Skeletal muscle satellite cell (primary cell): ENCODE measurements at regions not wholly inside any gene's neighbourhood (a gene's known extent, or its start where the extent isn't known, plus 50 kb on each side); places are given as distances from the start of the nearest gene placed in this dataset.

Source experiments
- H3K27me3 ChIP-seq: 2 replicates; pipeline ENCODE4 v1.7.0; 2013; ENCODE audit warnings: low read length; ENCODE audit not compliant: control insufficient read depth, insufficient read depth
- H3K36me3 ChIP-seq: 2 replicates; pipeline ENCODE4 v1.7.0; 2013; ENCODE audit warnings: mild to moderate bottlenecking, control low read depth, low read length; ENCODE audit not compliant: insufficient read depth
- H3K4me1 ChIP-seq: 2 replicates; pipeline ENCODE4 v1.7.0; 2013; ENCODE audit warnings: low read length; ENCODE audit not compliant: control insufficient read depth, insufficient read depth
- H3K4me2 ChIP-seq: 2 replicates; pipeline ENCODE4 v1.7.0; 2013; ENCODE audit warnings: mild to moderate bottlenecking, low read length
- H3K4me3 ChIP-seq: 2 replicates; pipeline ENCODE4 v1.7.0; 2013; ENCODE audit warnings: low read length
- H3K9ac ChIP-seq: 2 replicates; pipeline ENCODE4 v1.7.0; 2013; ENCODE audit warnings: mild to moderate bottlenecking, low read depth, low read length, moderate library complexity
- H3K9me3 ChIP-seq: replicated peaks from 2 replicates; pipeline ENCODE4 v1.7.0; 2013; ENCODE audit warnings: mild to moderate bottlenecking, control low read depth, low read length

- H3K9ac ChIP-seq, result no peak overlapping the region
- H3K9me3 ChIP-seq, result no peaks in the 10 kb centered on the region
- H3K27me3 ChIP-seq, result no peaks in the 10 kb centered on the region
- no peak overlapping the region for H3K4me3 ChIP-seq
- peak overlapping the region; percentile 2 for H3K4me2 ChIP-seq
- no peaks in the 10 kb centered on the region for H3K36me3 ChIP-seq
- peaks cover 55% of the 10 kb centered on the region for H3K4me1 ChIP-seq
Observed at GRCh38 chr5:33317271-33317670, 123.5 kb upstream of the TARS1 start.

- peaks cover 40% of the 10 kb centered on the region for H3K4me1 ChIP-seq
- H3K4me2 ChIP-seq, result no peak overlapping the region
Observed at GRCh38 chr5:33319151-33319550, 121.6 kb upstream of the TARS1 start.

GRCh38 chr5:33319841-33320240, 120.9 kb upstream of the TARS1 start:
- Histone ChIP-seq H3K36me3 (no peaks in the 10 kb centered on the region), H3K9me3 (no peaks in the 10 kb centered on the region), H3K4me2 (no peak overlapping the region), H3K27me3 (no peaks in the 10 kb centered on the region), H3K9ac (peak overlapping the region; percentile 13), H3K4me3 (no peak overlapping the region), H3K4me1 (peaks cover 37% of the 10 kb centered on the region)

More at GRCh38 chr5:33319151-33319550, 121.6 kb upstream of the TARS1 start:
- Histone ChIP-seq H3K9ac (no peak overlapping the region), H3K9me3 (no peaks in the 10 kb centered on the region), H3K27me3 (no peaks in the 10 kb centered on the region), H3K4me3 (no peak overlapping the region), H3K36me3 (no peaks in the 10 kb centered on the region)

- H3K36me3 ChIP-seq, result no peaks in the 10 kb centered on the region
- H3K4me1 ChIP-seq, result peaks cover 33% of the 10 kb centered on the region
- H3K4me3 ChIP-seq, result no peak overlapping the region
- no peaks in the 10 kb centered on the region for H3K9me3 ChIP-seq
- H3K27me3 ChIP-seq, result no peaks in the 10 kb centered on the region
- peak overlapping the region; percentile 5 for H3K4me2 ChIP-seq
- peak overlapping the region; percentile 57 for H3K9ac ChIP-seq
Observed at GRCh38 chr5:33321026-33321425, 119.7 kb upstream of the TARS1 start.

GRCh38 chr5:33322632-33323031, 118.1 kb upstream of the TARS1 start:
- H3K4me3 ChIP-seq, result no peak overlapping the region
- H3K9ac ChIP-seq, result no peak overlapping the region
- no peaks in the 10 kb centered on the region for H3K9me3 ChIP-seq
- no peak overlapping the region for H3K4me2 ChIP-seq
- H3K4me1 ChIP-seq, result peaks cover 21% of the 10 kb centered on the region
- H3K36me3 ChIP-seq, result no peaks in the 10 kb centered on the region
- H3K27me3 ChIP-seq, result no peaks in the 10 kb centered on the region

- no peaks in the 10 kb centered on the region for H3K27me3 ChIP-seq
- no peak overlapping the region for H3K4me3 ChIP-seq
- no peak overlapping the region for H3K4me2 ChIP-seq
Observed at GRCh38 chr5:33324667-33325307, 116.0 kb upstream of the TARS1 start.

GRCh38 chr5:33328818-33329217, 111.9 kb upstream of the TARS1 start:
- no peak overlapping the region for H3K4me3 ChIP-seq
- no peaks in the 10 kb centered on the region for H3K4me1 ChIP-seq
- no peak overlapping the region for H3K4me2 ChIP-seq
- H3K9ac ChIP-seq, result no peak overlapping the region
- no peaks in the 10 kb centered on the region for H3K36me3 ChIP-seq
- H3K9me3 ChIP-seq, result no peaks in the 10 kb centered on the region
- no peaks in the 10 kb centered on the region for H3K27me3 ChIP-seq

More at GRCh38 chr5:33324667-33325307, 116.0 kb upstream of the TARS1 start:
- Histone ChIP-seq H3K36me3 (no peaks in the 10 kb centered on the region), H3K9ac (no peak overlapping the region), H3K9me3 (no peaks in the 10 kb centered on the region), H3K4me1 (peaks cover 17% of the 10 kb centered on the region)

- H3K36me3 ChIP-seq, result no peaks in the 10 kb centered on the region
- no peaks in the 10 kb centered on the region for H3K9me3 ChIP-seq
- no peak overlapping the region for H3K4me3 ChIP-seq
- H3K27me3 ChIP-seq, result no peaks in the 10 kb centered on the region
- no peak overlapping the region for H3K9ac ChIP-seq
- no peaks in the 10 kb centered on the region for H3K4me1 ChIP-seq
- H3K4me2 ChIP-seq, result no peak overlapping the region
Observed at GRCh38 chr5:33329891-33330290, 110.9 kb upstream of the TARS1 start.

GRCh38 chr5:33330426-33330825, 110.3 kb upstream of the TARS1 start:
- no peak overlapping the region for H3K4me2 ChIP-seq
- H3K4me3 ChIP-seq, result no peak overlapping the region
- H3K9me3 ChIP-seq, result no peaks in the 10 kb centered on the region
- no peaks in the 10 kb centered on the region for H3K36me3 ChIP-seq
- H3K27me3 ChIP-seq, result no peaks in the 10 kb centered on the region
- no peaks in the 10 kb centered on the region for H3K4me1 ChIP-seq
- no peak overlapping the region for H3K9ac ChIP-seq

GRCh38 chr5:33330992-33331391, 109.8 kb upstream of the TARS1 start:
- Histone ChIP-seq H3K36me3 (no peaks in the 10 kb centered on the region), H3K4me3 (no peak overlapping the region), H3K9ac (no peak overlapping the region), H3K27me3 (no peaks in the 10 kb centered on the region), H3K4me2 (no peak overlapping the region), H3K9me3 (no peaks in the 10 kb centered on the region), H3K4me1 (no peaks in the 10 kb centered on the region)

GRCh38 chr5:33332804-33333203, 108.0 kb upstream of the TARS1 start:
- no peak overlapping the region for H3K4me2 ChIP-seq
- H3K9ac ChIP-seq, result no peak overlapping the region
- H3K27me3 ChIP-seq, result no peaks in the 10 kb centered on the region
- no peaks in the 10 kb centered on the region for H3K9me3 ChIP-seq
- no peak overlapping the region for H3K4me3 ChIP-seq
- peaks cover 13% of the 10 kb centered on the region for H3K4me1 ChIP-seq
- H3K36me3 ChIP-seq, result no peaks in the 10 kb centered on the region

GRCh38 chr5:33334829-33335228, 105.9 kb upstream of the TARS1 start:
- no peak overlapping the region for H3K9ac ChIP-seq
- H3K36me3 ChIP-seq, result no peaks in the 10 kb centered on the region
- peaks cover 14% of the 10 kb centered on the region for H3K4me1 ChIP-seq
- no peaks in the 10 kb centered on the region for H3K27me3 ChIP-seq
- H3K4me2 ChIP-seq, result no peak overlapping the region
- H3K4me3 ChIP-seq, result no peak overlapping the region
- no peaks in the 10 kb centered on the region for H3K9me3 ChIP-seq
